Endothelial cell of umbilical vein (primary cell): ENCODE measurements at regions not wholly inside any gene's neighbourhood (a gene's known extent, or its start where the extent isn't known, plus 50 kb on each side); places are given as distances from the start of the nearest gene placed in this dataset.

Source experiments
- CTCF ChIP-seq, 2 donors: IDR thresholded peaks; 1 replicate in 1 of 2; 2 replicates in 1 of 2; pipeline ENCODE4 v1.5.1; 2011; ENCODE audit warnings: low read length in 2 of 2, mild to moderate bottlenecking in 2 of 2, moderate library complexity in 2 of 2, control low read depth in 1 of 2, inconsistent platforms in 1 of 2, low read depth in 1 of 2; ENCODE audit not compliant: insufficient read depth in 1 of 2; ENCODE audit errors: extremely low read depth in 1 of 2
- EZH2 ChIP-seq: IDR thresholded peaks from 2 replicates; pipeline ENCODE4 v1.6.1; 2012; ENCODE audit warnings: borderline replicate concordance, low read depth, mild to moderate bottlenecking, moderate library complexity, low read length, inconsistent platforms; ENCODE audit not compliant: severe bottlenecking
- FOS ChIP-seq: IDR thresholded peaks from 2 replicates; pipeline ENCODE4 v1.6.1; 2011; ENCODE audit warnings: mild to moderate bottlenecking, low read length, moderate library complexity, borderline replicate concordance; ENCODE audit not compliant: insufficient read depth
- GATA2 ChIP-seq: IDR thresholded peaks from 2 replicates; pipeline ENCODE4 v1.7.0; 2011; ENCODE audit warnings: low read depth, mild to moderate bottlenecking, moderate library complexity, mixed read lengths, low read length; ENCODE audit not compliant: insufficient read length, insufficient read depth
- MAX ChIP-seq: IDR thresholded peaks from 2 replicates; pipeline ENCODE4 v1.6.1; 2011; ENCODE audit not compliant: insufficient read depth, insufficient read length
- POLR2A ChIP-seq: IDR thresholded peaks from 2 replicates; pipeline ENCODE4 v1.6.1; 2012; ENCODE audit warnings: low read depth, mild to moderate bottlenecking, control low read depth, low read length
- POLR2AphosphoS5 ChIP-seq: IDR thresholded peaks from 2 replicates; pipeline ENCODE4 v1.6.1; 2012; ENCODE audit warnings: low read depth, mild to moderate bottlenecking, control low read depth, low read length, moderate library complexity; ENCODE audit not compliant: insufficient read depth

GRCh38 chr3:145951441-145951840 is 209.5 kb downstream of the PLOD2 start:
- TF ChIP-seq POLR2A (no peak), CTCF (IDR thresholded peaks at IDR 0.05; ENCODE audit: extremely low read depth in 1 of 2, insufficient read depth in 1 of 2, low read depth in 1 of 2, low read length in 2 of 2) (no peak), GATA2 (no peak), EZH2 (no peak), POLR2AphosphoS5 (no peak), MAX (no peak), FOS (no peak)
